ENCODE measurements at regions not wholly inside any gene's neighbourhood (a gene's known extent, or its start where the extent isn't known, plus 50 kb on each side); places are given as distances from the start of the nearest gene placed in this dataset.
"Not testable (repeated sequence)": the region's sequence is repeated elsewhere in the genome, so short reads cannot be mapped to it uniquely, and the experiment has no call there.

- TF ChIP-seq ZNF274 (IDR thresholded peaks at IDR 0.05; ENCODE audit: low read depth, low read length) = no peak
- no peak overlapping the region for H3K4me3 ChIP-seq (ENCODE audit: low read length)
These were observed 62.9 kb downstream of the GLRX5 start for GRCh38 chr14:95597784-95598211.

DNA sequence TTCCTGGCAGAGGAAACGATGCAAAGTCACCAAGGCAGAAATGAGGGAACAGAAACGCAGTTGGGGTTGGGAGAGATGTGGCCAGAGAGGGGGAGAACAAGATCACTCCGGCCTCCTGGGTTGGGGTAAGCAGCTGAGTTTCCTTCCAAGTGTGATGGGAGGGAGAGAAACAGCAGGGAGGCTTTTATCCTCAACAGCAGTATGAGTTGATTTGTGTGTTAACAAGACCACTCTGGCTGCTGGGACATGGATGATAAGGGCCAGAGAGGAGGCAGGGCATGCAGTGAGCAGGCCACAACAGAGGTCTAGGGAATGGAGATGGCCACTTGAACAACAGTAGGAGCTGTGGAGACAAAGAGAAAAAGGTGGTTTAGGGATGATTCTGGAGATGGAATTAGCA is 66.8 kb downstream of the GLRX5 start:
- TF ChIP-seq ZNF274 (IDR thresholded peaks at IDR 0.05; ENCODE audit: low read depth, low read length) = no peak
- H3K4me3 ChIP-seq (ENCODE audit: low read length) = no peak overlapping the region

- TF ChIP-seq ZNF274 (IDR thresholded peaks at IDR 0.05; ENCODE audit: low read depth, low read length) = no peak
- H3K4me3 ChIP-seq (ENCODE audit: low read length) = no peak overlapping the region
These were observed 68.6 kb downstream of the GLRX5 start for GRCh38 chr14:95603415-95603814.

DNA sequence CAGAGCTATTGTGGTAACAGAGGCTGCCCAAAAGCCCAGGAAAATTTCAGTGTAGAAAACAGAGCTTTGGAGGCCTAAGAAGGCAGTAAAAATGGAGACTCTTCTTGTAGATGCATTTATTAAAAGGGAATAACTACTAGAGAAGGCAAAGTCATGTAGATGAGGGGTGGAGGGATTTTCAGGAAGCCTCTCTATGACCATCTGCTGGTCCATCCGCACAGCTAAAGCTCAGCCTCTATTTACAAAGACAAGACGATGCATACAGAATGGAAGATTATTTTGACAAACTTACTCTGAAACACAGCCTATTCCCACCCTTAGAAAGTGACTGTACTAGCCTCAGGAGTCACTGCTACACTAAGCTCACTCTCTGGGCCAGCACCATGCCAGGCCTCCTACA is 71.4 kb downstream of the GLRX5 start:
- no peak for TF ChIP-seq ZNF274 (IDR thresholded peaks at IDR 0.05; ENCODE audit: low read depth, low read length)
- no peak overlapping the region for H3K4me3 ChIP-seq (ENCODE audit: low read length)

- no peak overlapping the region for H3K4me3 ChIP-seq (ENCODE audit: low read length)
- no peak for TF ChIP-seq ZNF274 (IDR thresholded peaks at IDR 0.05; ENCODE audit: low read depth, low read length)
These were observed 73.9 kb downstream of the GLRX5 start for GRCh38 chr14:95608637-95609235.

DNA sequence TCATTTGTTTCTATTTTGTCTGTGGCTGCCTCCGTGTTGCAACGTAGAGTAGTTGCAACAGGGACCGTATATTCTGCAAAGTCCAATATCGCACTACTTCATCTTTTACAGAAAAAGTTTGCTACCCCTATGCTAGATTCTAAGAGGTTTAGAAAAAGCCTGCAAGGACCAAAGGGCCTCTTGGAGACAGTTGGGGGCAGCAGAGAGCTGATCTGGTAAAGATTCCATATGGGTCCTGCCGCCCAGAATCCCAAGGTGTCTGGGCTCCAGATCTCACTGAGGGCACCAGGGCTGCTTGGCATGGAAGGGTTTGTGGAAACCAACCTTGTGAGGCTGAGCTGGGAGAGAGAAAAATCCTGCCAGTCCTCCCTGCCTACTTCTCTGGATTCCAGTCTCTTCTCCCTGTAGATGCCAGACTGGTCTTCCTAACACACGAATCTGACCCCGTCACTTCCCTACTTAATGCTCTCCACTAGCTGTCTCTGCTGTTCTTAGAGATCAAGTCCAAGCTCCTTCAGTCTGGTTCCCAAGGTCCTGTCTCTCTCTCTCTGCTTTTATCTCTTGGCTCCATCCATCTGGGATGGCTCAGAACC is 74.6 kb downstream of the GLRX5 start:
- TF ChIP-seq ZNF274 (IDR thresholded peaks at IDR 0.05; ENCODE audit: low read depth, low read length) = no peak

DNA sequence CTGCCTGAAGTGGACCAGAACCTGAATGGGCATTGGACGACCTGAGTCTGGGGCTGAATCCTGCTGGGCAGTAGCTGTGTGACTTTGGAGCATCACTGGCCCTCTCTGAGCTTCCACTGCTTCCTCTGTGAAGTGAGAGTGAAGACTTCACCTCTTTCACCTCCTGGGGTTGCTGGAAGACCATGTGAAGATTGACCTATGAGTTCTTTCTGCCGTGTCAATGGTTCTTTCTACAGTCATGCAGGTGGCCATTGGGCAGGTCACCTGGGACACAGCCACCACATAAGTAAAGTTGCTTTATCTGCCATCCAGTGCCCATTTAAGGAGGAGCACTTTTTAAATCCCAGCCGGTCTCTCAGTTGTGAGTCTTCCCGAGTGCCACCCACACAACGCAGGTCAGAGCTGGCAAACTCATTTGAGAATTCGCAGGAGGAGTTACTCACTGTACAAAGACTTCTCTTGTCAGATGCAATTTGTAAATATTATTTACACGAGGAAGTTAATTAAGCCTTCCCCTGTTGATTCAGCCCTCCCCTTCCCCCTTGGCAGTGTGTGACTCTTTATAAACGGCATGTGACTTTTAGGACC is 74.8 kb upstream of the TCL1B start:
- TF ChIP-seq ZNF274 (IDR thresholded peaks at IDR 0.05; ENCODE audit: low read depth, low read length) = no peak
- no peak overlapping the region for H3K4me3 ChIP-seq (ENCODE audit: low read length)

More for the DNA sequence above, 74.6 kb downstream of the GLRX5 start:
- H3K4me3 ChIP-seq (ENCODE audit: low read length) = no peak overlapping the region

- TF ChIP-seq ZNF274 (IDR thresholded peaks at IDR 0.05; ENCODE audit: low read depth, low read length) = no peak
- no peak overlapping the region for H3K4me3 ChIP-seq (ENCODE audit: low read length)
These were observed 71.9 kb upstream of the TCL1B start for GRCh38 chr14:95614349-95614748.

- no peak for TF ChIP-seq ZNF274 (IDR thresholded peaks at IDR 0.05; ENCODE audit: low read depth, low read length)
- H3K4me3 ChIP-seq (ENCODE audit: low read length) = no peak overlapping the region
These were observed 69.5 kb upstream of the TCL1B start for GRCh38 chr14:95616745-95617144.

DNA sequence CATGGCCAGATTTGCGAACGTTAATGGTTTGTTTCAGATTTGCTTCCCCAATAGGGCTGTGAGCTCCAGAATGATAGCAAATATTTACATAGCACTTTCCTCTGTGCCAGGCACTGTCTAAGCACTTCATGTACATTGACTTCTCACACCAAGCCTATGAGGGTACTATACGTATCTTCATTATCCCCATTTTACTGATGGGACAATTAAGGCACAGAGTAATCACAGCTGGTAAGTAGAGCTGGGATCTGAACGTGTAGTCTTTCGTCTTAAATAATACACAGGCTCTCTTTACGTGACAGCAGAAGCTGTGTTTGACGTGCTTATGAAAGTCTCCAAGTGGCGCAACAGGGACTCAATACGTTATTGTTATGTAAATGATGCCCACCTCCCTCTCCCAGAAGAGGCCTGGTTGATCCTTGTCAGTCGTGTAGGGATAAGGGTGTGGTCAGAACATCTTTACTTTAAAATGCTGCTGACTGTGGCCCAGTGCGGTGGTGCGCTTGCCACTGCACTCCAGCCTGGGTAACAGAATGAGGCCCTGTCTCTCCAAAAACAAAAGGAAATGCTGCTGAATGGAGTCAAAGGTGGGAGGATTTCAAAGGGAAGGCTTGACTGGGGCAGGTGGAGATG is 66.3 kb upstream of the TCL1B start:
- TF ChIP-seq ZNF274 (IDR thresholded peaks at IDR 0.05; ENCODE audit: low read depth, low read length) = no peak
- no peak overlapping the region for H3K4me3 ChIP-seq (ENCODE audit: low read length)

DNA sequence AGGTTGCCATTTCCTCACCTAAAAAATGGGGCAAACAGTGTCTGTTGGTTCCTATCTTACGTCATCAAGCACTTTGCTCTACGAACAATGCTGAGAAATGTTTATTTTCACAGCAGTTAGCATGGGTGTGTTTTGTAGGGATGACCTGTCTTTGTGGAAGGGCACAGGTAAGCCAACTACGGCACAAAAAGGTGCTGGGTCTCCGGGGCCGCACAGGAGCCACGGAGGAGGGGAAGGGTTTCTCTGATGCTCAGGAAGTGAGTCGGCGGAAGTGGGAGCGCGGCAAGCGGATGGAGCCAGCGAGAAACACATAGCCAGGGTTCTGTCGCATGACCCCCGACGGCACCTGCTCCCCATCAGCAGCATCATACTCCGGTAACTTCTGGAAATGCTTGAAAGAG is 65.6 kb upstream of the TCL1B start:
- no peak for TF ChIP-seq ZNF274 (IDR thresholded peaks at IDR 0.05; ENCODE audit: low read depth, low read length)
- H3K4me3 ChIP-seq (ENCODE audit: low read length) = peak overlapping the region; percentile 77; the same call in 1 of the 2 replicates

DNA sequence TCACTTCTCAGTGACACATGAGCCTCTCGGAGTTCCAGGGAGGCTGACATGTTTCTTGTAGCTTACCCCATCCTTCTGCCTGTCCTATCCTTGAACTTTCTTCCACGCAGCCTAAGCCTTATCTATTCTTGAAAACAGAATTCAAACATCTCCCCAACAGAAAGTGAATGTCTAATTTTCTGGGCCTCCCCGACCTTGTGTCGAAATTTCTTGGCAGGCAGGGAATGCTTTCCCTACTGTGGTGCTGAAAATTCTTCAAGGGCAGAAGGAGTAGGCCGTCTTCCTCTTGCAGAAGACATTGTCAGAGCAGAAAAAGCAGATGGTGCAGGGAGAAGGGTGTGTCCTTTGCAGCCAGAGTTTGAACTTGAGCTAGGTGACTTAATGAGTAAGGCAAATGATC is 63.0 kb upstream of the TCL1B start:
- no peak overlapping the region for H3K4me3 ChIP-seq (ENCODE audit: low read length)
- no peak for TF ChIP-seq ZNF274 (IDR thresholded peaks at IDR 0.05; ENCODE audit: low read depth, low read length)

DNA sequence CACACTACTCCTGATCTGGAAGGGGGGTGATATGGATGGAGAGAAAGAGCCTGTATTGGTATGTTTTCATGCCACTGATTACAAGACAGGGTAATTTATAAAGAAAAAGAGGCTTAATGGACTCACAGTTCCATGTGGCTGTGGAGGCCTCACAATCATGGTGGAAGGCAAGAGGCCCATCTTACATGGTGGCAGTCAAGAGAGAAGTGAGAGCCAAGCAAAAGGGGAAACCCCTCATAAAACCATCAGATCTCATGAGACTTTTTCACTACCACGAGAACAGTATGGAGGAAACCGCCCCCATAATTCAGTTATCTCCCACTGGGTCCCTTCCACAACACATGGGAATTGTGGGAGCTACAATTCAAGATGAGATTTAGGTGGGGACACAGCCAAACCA is 60.5 kb upstream of the TCL1B start:
- H3K4me3 ChIP-seq (ENCODE audit: low read length) = not testable (repeated sequence)

- TF ChIP-seq ZNF274 (IDR thresholded peaks at IDR 0.05; ENCODE audit: low read depth, low read length) = no peak
- H3K4me3 ChIP-seq (ENCODE audit: low read length) = no peak overlapping the region
These were observed 51.2 kb upstream of the TCL1B start for GRCh38 chr14:95635051-95635450.
